Progenitor cell of endocrine pancreas (in vitro differentiated cells): ENCODE measurements at regions not wholly inside any gene's neighbourhood (a gene's known extent, or its start where the extent isn't known, plus 50 kb on each side); places are given as distances from the start of the nearest gene placed in this dataset.

Source experiments
- DNase-seq: peaks from one replicate; pipeline ENCODE4 v3.0.0; 2021; ENCODE audit warnings: low spot score; ENCODE audit not compliant: unreplicated experiment
- H3K27ac Mint-ChIP-seq: 2 replicates; pipeline ENCODE4 v1.8.0; 2021; ENCODE audit warnings: mild to moderate bottlenecking, moderate library complexity, mixed read lengths
- H3K27me3 Mint-ChIP-seq: 2 replicates; pipeline ENCODE4 v1.8.0; 2021; ENCODE audit warnings: mixed read lengths
- H3K36me3 Mint-ChIP-seq: 2 replicates; pipeline ENCODE4 v1.8.0; 2022; ENCODE audit warnings: mixed read lengths; ENCODE audit not compliant: insufficient read depth
- H3K4me1 Mint-ChIP-seq: 2 replicates; pipeline ENCODE4 v1.8.0; 2021; ENCODE audit warnings: low read depth, mixed read lengths
- H3K4me3 Mint-ChIP-seq: 2 replicates; pipeline ENCODE4 v1.8.0; 2021; ENCODE audit warnings: low read depth, mild to moderate bottlenecking, moderate library complexity, mixed read lengths
- H3K9me3 Mint-ChIP-seq: 2 replicates; pipeline ENCODE4 v1.8.0; 2021; ENCODE audit warnings: low read depth, mixed read lengths
- CTCF ChIP-seq: fragments of 200-600 bp; sonication (generic); IDR thresholded peaks from one replicate; pipeline ENCODE4 v1.5.0; 2021; ENCODE audit warnings: antibody characterized with exemption, mild to moderate bottlenecking; ENCODE audit not compliant: unreplicated experiment

GRCh38 chr15:48001393-48002039 is 119.3 kb upstream of the SLC24A5 start:
- Mint-ChIP-seq H3K4me3 (no peak overlapping the region), H3K27ac (no peak overlapping the region), H3K4me1 (peaks cover 9% of the 10 kb centered on the region), H3K9me3 (no peaks in the 10 kb centered on the region), H3K27me3 (no peaks in the 10 kb centered on the region), H3K36me3 (no peaks in the 10 kb centered on the region)
- no peak for TF ChIP-seq CTCF
- DNase-seq = no peak

- peaks cover 9% of the 10 kb centered on the region for H3K4me1 Mint-ChIP-seq
- peak overlapping the region; percentile 15 for H3K27ac Mint-ChIP-seq
- no peak for DNase-seq
- no peak overlapping the region for H3K4me3 Mint-ChIP-seq
- no peaks in the 10 kb centered on the region for H3K27me3 Mint-ChIP-seq
- no peak for TF ChIP-seq CTCF
- no peaks in the 10 kb centered on the region for H3K9me3 Mint-ChIP-seq
- no peaks in the 10 kb centered on the region for H3K36me3 Mint-ChIP-seq
Measured at GRCh38 chr15:48002767-48003166, 118.0 kb upstream of the SLC24A5 start.

- Mint-ChIP-seq H3K9me3 (no peaks in the 10 kb centered on the region), H3K4me1 (peaks cover 9% of the 10 kb centered on the region), H3K4me3 (no peak overlapping the region), H3K27ac (no peak overlapping the region), H3K36me3 (no peaks in the 10 kb centered on the region), H3K27me3 (no peaks in the 10 kb centered on the region)
- TF ChIP-seq CTCF = no peak
- no peak for DNase-seq
Measured at GRCh38 chr15:48003441-48003840, 117.3 kb upstream of the SLC24A5 start.

DNA sequence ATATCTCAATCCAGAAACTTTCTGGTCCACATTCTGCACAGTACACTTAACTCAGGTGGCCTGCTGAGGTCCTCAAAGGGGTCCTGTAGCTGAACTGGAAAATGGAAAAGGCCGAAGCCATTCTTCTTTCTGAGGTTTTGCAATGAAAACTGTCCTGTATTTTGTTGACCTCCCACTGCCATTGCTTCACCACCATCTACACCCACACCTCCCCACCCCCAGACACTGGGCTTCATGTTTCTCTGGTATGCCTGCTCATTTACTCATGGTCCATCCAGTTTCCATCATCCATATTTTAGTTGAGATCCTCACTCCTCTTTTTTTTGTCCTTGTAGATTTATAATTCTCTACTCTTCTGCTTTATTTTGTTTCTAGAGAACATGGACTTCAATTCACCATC is 115.7 kb upstream of the SLC24A5 start:
- Mint-ChIP-seq H3K4me1 (peaks cover 9% of the 10 kb centered on the region), H3K4me3 (no peak overlapping the region), H3K9me3 (no peaks in the 10 kb centered on the region), H3K36me3 (no peaks in the 10 kb centered on the region), H3K27me3 (no peaks in the 10 kb centered on the region), H3K27ac (no peak overlapping the region)
- no peak for DNase-seq
- TF ChIP-seq CTCF = no peak

GRCh38 chr15:48006031-48006511 is 114.7 kb upstream of the SLC24A5 start:
- no peak for TF ChIP-seq CTCF
- DNase-seq = no peak
- Mint-ChIP-seq H3K27me3 (peaks cover 2% of the 10 kb centered on the region), H3K4me1 (peaks cover 6% of the 10 kb centered on the region), H3K36me3 (no peaks in the 10 kb centered on the region), H3K9me3 (no peaks in the 10 kb centered on the region), H3K27ac (no peak overlapping the region), H3K4me3 (no peak overlapping the region)
